ENCODE measurements at regions not wholly inside any gene's neighbourhood (a gene's known extent, or its start where the extent isn't known, plus 50 kb on each side); places are given as distances from the start of the nearest gene placed in this dataset.

- DNase-seq, result no peak
Measured at GRCh38 chr2:190786404-190787166, 94.0 kb upstream of the GLS start.

DNA sequence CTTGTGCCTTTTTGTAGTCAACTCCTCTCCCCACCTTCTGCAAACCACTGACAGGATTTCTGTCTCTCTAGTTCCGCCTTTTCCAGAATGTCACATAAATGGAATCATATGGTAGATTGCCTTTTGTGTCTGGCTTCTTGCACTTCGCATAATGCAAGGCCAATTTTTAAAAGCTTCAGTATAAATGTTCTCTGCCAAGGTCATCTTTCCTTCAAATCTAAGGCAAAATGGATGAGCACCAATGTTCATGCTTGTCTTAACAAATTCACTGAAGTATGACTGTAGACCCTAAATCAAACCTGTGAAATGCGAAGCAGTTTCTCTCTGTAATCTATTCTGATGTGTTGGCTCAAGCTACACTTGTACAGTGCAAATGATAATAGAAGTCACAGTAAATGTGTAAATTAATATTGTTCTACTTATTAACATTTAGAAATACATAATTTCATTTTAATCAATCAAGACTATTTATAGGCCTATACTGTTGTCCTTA is 92.8 kb upstream of the GLS start:
- DNase-seq, result no peak

DNA sequence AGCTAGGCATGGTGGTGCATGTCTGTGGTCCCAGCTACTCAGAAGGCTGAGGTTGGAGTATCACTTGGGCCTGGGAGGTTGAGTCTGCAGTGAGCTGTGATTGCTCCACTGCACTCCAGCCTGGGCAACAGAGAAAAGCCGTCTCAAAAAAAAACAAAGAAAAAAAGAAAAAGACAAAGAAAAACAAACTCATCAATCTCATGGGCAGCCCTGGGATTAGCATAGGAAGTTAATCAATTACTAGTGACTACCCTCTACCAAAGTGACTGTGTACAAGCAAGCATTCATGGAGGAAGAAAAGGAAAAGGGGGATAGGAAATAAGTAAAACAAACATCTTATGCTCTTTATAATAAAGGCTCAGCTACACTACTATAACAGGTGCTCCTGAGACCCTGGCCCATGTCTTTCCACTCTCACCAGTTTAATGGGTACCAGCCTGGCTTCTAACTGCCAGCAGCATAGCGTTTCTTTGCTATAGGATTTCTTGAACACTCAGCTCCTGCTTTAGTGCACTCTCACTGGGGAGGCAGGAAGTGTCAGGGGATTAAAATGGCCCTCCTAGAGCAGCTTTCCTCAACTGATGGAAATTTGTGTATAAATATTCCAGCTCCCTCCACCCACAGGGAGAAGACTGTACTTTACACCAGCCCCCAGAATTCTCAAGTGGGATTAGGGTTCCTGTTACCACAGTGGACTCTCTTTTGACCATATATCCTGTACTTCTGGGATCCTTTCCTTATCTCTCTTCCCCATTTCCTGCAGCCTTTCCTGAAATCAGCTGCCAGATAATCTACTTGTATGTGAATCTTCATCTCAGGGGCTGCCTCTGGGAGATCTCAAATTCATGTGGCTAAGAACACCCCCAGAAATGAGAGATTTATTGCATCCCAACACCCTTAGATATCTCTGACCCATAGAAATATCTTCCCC is 91.3 kb upstream of the GLS start:
- DNase-seq, result no peak

DNA sequence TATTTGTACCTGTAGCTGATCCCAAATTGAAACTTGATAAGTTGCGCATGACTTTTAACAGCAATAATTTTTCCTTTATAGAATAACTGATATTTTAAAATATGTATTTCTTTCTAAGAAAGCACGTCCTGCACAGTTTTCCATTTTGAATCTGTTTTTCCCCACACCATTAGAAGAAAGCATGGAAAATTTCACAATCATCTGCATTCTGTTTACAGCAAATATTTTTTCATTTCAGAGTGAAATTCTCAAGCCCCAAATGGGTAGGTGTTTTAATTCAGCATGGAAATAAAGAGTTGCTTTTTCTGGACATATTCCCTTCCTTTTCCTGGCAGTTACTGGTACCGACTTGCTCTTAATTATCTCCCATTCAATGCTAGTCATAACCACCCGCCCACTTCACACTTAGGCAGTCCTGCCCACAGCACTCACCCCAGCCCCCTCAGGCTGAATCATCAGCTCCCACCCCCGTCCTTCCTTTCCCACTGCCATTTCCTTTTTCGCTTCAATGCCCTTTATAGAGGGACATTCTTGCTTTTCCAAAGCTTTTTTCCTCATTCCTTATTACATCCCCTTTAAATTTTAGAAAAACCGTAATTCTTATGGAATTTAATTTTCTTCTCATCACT is 89.2 kb upstream of the GLS start:
- no peak for DNase-seq

DNA sequence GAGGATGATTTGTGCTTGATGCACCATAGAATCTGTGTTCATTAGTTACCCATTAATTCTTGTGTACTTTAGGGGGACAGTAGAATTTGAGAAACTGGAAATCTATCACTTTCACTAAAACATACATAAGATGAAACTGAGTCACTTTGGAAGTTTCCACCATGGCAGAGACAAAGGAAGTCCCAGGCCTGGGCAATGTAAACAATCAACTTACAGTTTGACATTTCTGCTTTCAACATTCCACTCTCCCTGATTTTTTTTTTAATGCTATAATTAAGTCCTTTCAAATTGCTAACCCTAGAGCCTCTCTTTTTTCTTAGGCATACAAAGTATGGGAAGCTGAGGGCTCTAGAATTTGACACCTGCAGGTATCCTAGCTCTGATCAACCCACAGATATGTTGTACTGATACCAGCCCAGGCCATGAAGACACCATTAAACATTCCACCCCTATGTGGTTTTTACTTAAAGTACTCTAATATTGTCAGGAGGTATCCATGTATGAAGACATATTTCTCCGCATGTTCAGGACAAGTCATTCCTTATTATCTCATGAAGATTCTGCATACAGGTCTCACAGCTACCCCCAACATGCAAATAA is 88.5 kb upstream of the GLS start:
- DNase-seq, result no peak

- DNase-seq, result no peak
Measured at GRCh38 chr2:190792956-190793888, 87.4 kb upstream of the GLS start.

GRCh38 chr2:190794377-190794776 is 86.2 kb upstream of the GLS start:
- DNase-seq, result no peak

DNA sequence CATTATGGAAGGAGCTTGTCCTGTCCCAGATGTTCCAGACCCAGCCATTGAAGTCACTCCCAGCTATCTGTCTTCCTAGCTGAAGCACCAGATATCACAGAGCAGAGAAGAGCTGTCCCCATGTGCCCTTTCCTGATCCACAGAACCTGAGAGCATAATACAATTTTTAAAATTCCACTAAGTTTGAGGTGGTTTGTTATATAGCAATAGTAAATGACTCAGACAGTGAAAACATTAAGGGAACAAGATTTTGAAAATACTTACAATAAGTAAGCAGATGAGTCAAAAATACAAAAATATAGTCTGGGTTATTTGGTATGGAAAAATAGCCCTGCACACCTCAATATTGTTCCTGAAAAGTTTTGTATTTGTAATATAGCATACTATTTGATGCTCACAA is 85.8 kb upstream of the GLS start:
- no peak for DNase-seq

DNA sequence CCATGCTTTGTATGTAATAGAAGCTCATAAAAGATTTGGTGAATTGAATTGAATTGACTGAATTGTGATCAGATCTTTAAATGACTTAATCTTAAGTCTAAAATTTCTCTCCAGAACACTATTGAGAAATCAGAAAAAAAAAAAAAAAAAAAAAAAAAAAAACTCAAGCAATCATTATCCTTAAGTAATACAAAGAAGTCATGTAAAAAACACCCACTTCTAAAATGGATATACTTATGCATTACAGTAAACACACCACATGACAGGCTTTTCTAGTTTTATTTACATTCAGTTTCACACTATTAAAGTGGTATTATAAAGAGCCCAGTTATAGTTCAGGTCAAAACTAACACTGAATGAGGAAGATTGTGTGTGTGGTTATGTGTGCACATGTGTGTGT is 84.9 kb upstream of the GLS start:
- no peak for DNase-seq

DNA sequence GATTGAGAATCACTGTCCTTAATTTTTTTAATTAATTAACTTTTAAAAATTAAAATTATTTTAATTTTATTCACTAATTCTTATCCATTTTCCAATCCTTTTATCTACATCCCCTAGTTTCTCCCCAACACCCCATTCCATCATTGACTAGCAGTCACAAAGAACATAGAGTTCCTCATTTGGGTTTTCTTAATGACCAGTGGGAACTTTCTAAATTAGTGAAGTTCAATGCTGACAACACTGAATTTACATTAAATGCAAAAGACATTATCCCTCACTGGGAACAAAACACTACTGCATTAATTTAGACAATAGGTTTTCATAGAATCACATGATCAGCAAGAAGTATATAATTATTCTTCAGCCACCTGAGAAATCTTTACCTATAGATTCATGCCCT is 80.6 kb upstream of the GLS start:
- no peak for DNase-seq

DNA sequence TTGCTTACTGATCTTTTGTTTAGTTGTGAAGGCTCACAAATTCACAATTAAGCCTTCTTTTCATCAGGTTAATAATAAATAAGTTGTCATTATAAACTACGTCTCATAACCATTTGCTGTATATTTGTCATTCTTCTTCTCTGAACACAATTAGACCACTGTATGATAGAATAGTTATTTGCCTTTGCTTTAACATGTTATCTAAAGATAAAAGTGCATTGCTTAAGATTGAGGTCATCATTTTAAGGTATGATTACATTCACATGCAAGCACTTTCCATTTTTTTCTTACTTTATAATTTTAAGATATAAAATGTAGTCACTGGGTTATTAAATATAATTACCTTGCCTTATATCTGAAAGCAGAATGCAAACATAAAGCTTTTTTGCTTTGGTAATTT is 80.1 kb upstream of the GLS start:
- no peak for DNase-seq

- no peak for DNase-seq
Measured at GRCh38 chr2:190802129-190802528, 78.5 kb upstream of the GLS start.

- no peak for DNase-seq
Measured at GRCh38 chr2:190802626-190803209, 77.9 kb upstream of the GLS start.

DNA sequence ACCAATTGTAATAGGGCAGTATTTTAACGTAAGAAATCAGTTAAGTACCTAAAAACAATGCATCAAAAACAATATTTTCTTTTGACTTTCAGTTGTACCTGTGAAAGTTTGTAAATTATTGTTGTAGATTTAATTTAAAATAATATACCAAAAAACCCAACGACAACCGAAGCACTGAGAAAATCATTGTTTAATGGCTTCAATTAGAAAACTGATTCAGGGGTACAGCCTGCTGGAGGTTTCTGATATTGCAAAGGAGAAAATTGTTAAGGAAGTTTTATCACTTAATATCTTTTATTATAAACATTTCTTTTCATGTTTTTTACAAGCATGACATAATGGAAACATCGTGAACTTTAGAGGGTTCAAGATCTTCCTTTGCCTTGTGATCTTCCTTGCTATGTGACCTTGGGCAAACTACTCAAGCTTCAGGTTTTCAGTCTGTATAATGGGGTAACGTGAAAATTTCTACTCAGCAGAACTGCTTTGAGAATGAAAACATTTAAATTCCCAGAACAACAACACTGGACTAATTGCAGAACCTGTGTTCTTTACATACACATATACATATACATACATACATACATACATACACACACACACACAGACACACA is 76.3 kb upstream of the GLS start:
- peak; percentile 17 for DNase-seq

GRCh38 chr2:190805126-190805525 is 75.5 kb upstream of the GLS start:
- no peak for DNase-seq

DNA sequence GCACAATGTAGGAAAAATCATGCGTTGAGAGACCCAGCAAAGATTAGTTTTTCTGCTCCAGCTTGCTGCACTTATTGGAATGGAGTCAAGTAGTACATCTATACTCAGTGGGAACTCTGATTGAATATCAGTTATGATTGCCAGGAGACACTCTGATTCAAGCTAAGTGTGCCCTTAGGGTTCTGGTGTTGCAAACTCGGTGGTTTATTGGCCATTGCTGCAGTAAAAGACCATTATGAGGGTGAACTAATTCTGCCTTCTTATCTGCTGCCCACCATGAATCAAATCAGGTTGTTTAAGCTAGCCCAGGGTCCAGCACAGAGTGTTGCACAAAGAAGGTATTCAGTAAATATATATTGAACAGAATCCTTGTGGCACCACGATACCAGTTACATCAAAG is 74.8 kb upstream of the GLS start:
- DNase-seq, result no peak

DNA sequence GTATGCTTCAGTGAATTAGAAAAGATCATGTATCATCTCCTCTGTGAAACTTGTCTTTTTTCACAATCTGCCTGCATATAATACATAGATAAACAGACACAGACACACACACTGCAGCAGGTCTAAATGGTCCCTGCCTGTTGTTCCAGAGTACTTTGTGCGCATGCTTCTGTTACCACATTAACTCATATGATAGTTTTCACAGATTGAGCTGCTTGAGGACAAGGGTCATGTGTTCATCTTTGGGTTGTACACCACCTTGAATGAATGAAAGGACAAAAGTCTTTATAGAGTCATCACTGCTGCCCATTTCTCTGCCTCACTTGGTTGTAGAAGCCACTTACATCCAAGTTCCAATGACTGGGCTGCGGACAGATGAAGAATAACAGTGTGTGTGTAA is 72.7 kb upstream of the GLS start:
- DNase-seq, result no peak

DNA sequence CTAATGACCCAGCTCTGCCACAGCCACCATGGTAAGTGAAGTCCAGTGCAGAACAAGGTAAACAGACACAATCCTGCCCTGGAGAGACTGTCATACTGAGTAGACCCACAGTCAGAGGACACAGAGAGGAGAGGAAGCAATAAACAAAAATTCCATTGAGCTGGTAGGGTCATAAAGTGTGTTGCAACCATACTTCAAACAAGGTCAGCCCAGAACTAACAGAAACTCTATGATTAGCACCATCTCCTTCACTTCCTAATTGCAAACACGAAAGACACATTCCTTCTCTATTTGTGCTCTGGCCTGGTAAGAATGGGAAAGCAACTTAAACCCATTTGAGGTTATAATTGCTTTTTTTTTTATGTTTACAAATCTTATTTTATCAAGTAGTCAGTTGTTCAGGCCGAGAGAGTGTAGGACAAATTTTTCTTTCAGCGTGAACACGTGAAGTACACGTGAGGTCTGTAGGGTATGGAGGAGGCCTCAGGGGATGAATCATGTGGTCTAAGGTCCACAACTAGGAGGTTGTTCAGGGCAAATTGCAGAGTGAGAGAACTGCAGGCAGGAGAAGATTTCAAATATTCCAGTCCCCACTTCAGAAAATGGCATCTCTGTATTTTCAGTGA is 71.4 kb upstream of the GLS start:
- no peak for DNase-seq

DNA sequence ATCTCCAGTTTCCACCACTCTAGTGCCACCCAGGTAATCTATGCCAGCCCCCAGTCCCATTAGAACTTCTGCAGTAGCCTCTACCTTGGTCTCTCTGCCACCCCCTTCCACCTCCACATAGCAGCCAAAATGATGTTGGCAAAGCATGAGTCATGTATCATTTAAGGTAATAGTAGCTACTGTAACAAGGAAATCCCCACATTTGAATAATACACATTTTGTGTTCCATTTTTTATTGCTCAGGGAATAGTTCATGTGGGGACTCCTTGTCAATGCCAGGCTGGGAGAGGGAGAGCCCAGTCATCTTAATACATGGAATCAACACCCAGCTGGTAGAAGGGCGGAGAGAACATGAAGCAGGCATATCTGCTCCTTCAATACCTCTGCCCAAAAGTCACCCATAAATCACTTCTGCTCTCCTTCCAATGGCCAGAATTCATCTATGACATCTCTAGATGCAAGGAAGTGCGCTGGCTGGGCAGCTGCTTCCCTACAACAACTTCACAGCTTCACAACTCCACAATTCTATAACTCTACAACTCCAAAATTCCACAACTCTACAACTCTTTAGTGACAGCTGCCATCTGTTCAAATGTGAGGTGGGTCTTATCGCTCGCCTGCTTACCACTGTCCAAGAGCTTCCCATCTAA is 70.6 kb upstream of the GLS start:
- DNase-seq, result no peak

DNA sequence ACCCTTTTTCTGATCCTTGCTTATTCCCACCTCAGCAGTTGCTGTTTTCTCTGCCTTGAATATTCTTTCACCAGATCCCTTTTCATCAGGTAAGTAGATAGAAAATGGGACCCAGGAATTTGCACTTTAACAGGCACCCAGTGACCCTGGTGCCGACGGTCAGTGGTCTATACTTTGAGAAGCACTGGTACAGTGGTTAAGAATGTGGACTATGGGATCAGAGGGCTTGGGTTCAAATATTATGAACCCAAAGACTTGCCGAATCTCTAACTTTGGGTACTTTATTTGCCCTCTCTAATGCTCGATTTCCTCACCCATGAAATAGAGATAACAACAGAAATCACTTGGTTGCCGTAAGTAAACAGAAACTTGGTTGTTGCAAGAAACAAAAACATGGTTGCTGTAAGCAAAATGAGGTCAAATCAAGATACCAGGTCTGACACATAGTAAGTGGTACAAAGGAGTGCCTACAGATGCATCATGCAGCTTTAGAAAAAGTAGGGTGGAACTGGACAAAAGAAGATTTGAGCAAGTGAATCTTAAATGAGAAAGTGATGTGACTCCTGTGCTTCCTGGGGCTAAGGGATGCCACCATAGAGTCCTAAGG is 69.5 kb upstream of the GLS start:
- no peak for DNase-seq
